H9 (cell line): ENCODE measurements at regions not wholly inside any gene's neighbourhood (a gene's known extent, or its start where the extent isn't known, plus 50 kb on each side); places are given as distances from the start of the nearest gene placed in this dataset.

ENCODE experiments used
- DNase-seq: peaks from one replicate; pipeline ENCODE4 v3.0.0-alpha.2; 2017
- H2AFZ ChIP-seq: one replicate; pipeline ENCODE4 v1.6.1; 2013; ENCODE audit warnings: mild to moderate bottlenecking, low read length, control low read depth, moderate library complexity
- H2AK5ac ChIP-seq: 2 replicates; pipeline ENCODE4 v1.6.1; 2013; ENCODE audit warnings: low read length, control low read depth, mixed read lengths; ENCODE audit not compliant: insufficient read length
- H2BK120ac ChIP-seq: one replicate; pipeline ENCODE4 v1.6.1; 2013; ENCODE audit warnings: low read depth, mild to moderate bottlenecking, low read length, control low read depth, inconsistent platforms; ENCODE audit not compliant: poor library complexity, severe bottlenecking
- H2BK12ac ChIP-seq: 2 replicates; pipeline ENCODE4 v1.6.1; 2013; ENCODE audit warnings: low read length, control low read depth, mixed read lengths, low read depth; ENCODE audit not compliant: insufficient read length
- H2BK15ac ChIP-seq: 2 replicates; pipeline ENCODE4 v1.6.1; 2013; ENCODE audit warnings: low read depth, low read length, control low read depth
- H2BK20ac ChIP-seq: one replicate; pipeline ENCODE4 v1.6.1; 2013; ENCODE audit warnings: low read depth, mild to moderate bottlenecking, low read length, control low read depth, inconsistent platforms; ENCODE audit not compliant: poor library complexity, severe bottlenecking
- H2BK5ac ChIP-seq: 2 replicates; pipeline ENCODE4 v1.6.1; 2013; ENCODE audit warnings: low read length, control low read depth, mixed read lengths; ENCODE audit not compliant: insufficient read length
- H3K14ac ChIP-seq: 2 replicates; pipeline ENCODE4 v1.6.1; 2013; ENCODE audit warnings: low read length, control low read depth; ENCODE audit not compliant: insufficient read depth
- H3K18ac ChIP-seq: 2 replicates; pipeline ENCODE4 v1.6.1; 2013; ENCODE audit warnings: low read depth, mild to moderate bottlenecking, mixed read lengths, low read length, control low read depth; ENCODE audit not compliant: insufficient read length
- H3K23ac ChIP-seq: 2 replicates; pipeline ENCODE4 v1.6.1; 2013; ENCODE audit warnings: low read length, control low read depth, mixed read lengths, low read depth; ENCODE audit not compliant: insufficient read length
- H3K23me2 ChIP-seq: 2 replicates; pipeline ENCODE4 v1.6.1; 2013; ENCODE audit warnings: low read depth, mild to moderate bottlenecking, mixed read lengths, low read length, control low read depth; ENCODE audit not compliant: insufficient read length, poor library complexity, severe bottlenecking
- H3K27ac ChIP-seq: 2 replicates; pipeline ENCODE4 v1.5.1; 2013; ENCODE audit warnings: low read length, control low read depth, mixed read lengths, low read depth; ENCODE audit not compliant: insufficient read length
- H3K27me3 ChIP-seq: 2 replicates; pipeline ENCODE4 v1.6.1; 2013; ENCODE audit warnings: low read length, control low read depth, inconsistent platforms; ENCODE audit not compliant: insufficient read depth
- H3K4ac ChIP-seq: 2 replicates; pipeline ENCODE4 v1.6.1; 2013; ENCODE audit warnings: low read depth, mild to moderate bottlenecking, control low read depth, inconsistent platforms, low read length, moderate library complexity
- H3K4me1 ChIP-seq: 2 replicates; pipeline ENCODE4 v1.6.1; 2013; ENCODE audit warnings: low read length, control low read depth, inconsistent platforms; ENCODE audit not compliant: insufficient read depth
- H3K4me2 ChIP-seq: 2 replicates; pipeline ENCODE4 v1.6.1; 2013; ENCODE audit warnings: low read length, control low read depth, mixed read lengths; ENCODE audit not compliant: insufficient read length, insufficient read depth
- H3K56ac ChIP-seq: 2 replicates; pipeline ENCODE4 v1.6.1; 2013; ENCODE audit warnings: low read depth, mild to moderate bottlenecking, mixed read lengths, low read length, control low read depth; ENCODE audit not compliant: insufficient read length
- H3K79me1 ChIP-seq: 2 replicates; pipeline ENCODE4 v1.6.1; 2013; ENCODE audit warnings: low read depth, mild to moderate bottlenecking, moderate library complexity, low read length, control low read depth, inconsistent platforms; ENCODE audit not compliant: insufficient read depth, poor library complexity, severe bottlenecking
- H3K79me2 ChIP-seq: 2 replicates; pipeline ENCODE4 v1.6.1; 2013; ENCODE audit warnings: low read length, control low read depth, inconsistent platforms; ENCODE audit not compliant: insufficient read depth
- H3K9ac ChIP-seq: 2 replicates; pipeline ENCODE4 v1.6.1; 2013; ENCODE audit warnings: low read length, control low read depth, mixed read lengths; ENCODE audit not compliant: insufficient read length; ENCODE audit errors: extremely low read depth
- H3K9me3 ChIP-seq: one replicate; pipeline ENCODE4 v1.6.1; 2013; ENCODE audit warnings: low read depth, low read length, inconsistent platforms; ENCODE audit not compliant: control insufficient read depth
- H3T11ph ChIP-seq: one replicate; pipeline ENCODE4 v1.6.1; 2013; ENCODE audit warnings: mild to moderate bottlenecking, low read length, control low read depth, inconsistent platforms
- H4K20me1 ChIP-seq: one replicate; pipeline ENCODE4 v1.6.1; 2013; ENCODE audit not compliant: control insufficient read depth, insufficient read length, insufficient read depth
- H4K5ac ChIP-seq: 2 replicates; pipeline ENCODE4 v1.6.1; 2013; ENCODE audit warnings: low read depth, mild to moderate bottlenecking, mixed read lengths, low read length, control low read depth; ENCODE audit not compliant: insufficient read length
- H4K8ac ChIP-seq: replicated peaks from 2 replicates; pipeline ENCODE4 v1.6.1; 2013; ENCODE audit warnings: low read length, control low read depth, mixed read lengths, low read depth; ENCODE audit not compliant: insufficient read length
- H4K91ac ChIP-seq: 2 replicates; pipeline ENCODE4 v1.6.1; 2013; ENCODE audit warnings: low read depth, mild to moderate bottlenecking, moderate library complexity, mixed read lengths, low read length, control low read depth; ENCODE audit not compliant: insufficient read length
- H3K27ac Mint-ChIP-seq, 3 experiments: 2 replicates in 2 of 3; 3 replicates in 1 of 3; pipeline ENCODE4 v1.8.0; 2020 to 2021; ENCODE audit warnings: mixed read lengths in 3 of 3, mild to moderate bottlenecking in 1 of 3, moderate library complexity in 1 of 3
- H3K27me3 Mint-ChIP-seq: 2 replicates; pipeline ENCODE4 v1.8.0; 2021; ENCODE audit warnings: low read depth, mild to moderate bottlenecking, moderate library complexity, mixed read lengths
- H3K36me3 Mint-ChIP-seq, 3 experiments: 2 replicates in 2 of 3; 3 replicates in 1 of 3; pipeline ENCODE4 v1.8.0; 2020 to 2021; ENCODE audit warnings: low read depth in 3 of 3, mixed read lengths in 3 of 3; ENCODE audit not compliant: insufficient read depth in 1 of 3
- H3K4me1 Mint-ChIP-seq, 2 experiments: 2 replicates each; pipeline ENCODE4 v1.8.0; 2020; ENCODE audit warnings: mixed read lengths in 2 of 2
- H3K4me3 Mint-ChIP-seq, 2 experiments: 2 replicates in 1 of 2; 3 replicates in 1 of 2; pipeline ENCODE4 v1.8.0; 2020 to 2021; ENCODE audit warnings: mild to moderate bottlenecking in 2 of 2, mixed read lengths in 2 of 2, moderate library complexity in 1 of 2
- H3K9me3 Mint-ChIP-seq, 2 experiments: 2 replicates in 1 of 2; 3 replicates in 1 of 2; pipeline ENCODE4 v1.8.0; 2020; ENCODE audit warnings: mild to moderate bottlenecking in 2 of 2, mixed read lengths in 2 of 2, moderate library complexity in 1 of 2
- CTCF ChIP-seq: fragments of 200-600 bp; sonication (generic); conservative IDR thresholded peaks from 3 replicates; pipeline ENCODE4 v1.8.0; 2021; ENCODE audit warnings: antibody characterized with exemption, mild to moderate bottlenecking
- WGBS: extraction: QIAGEN DNeasy Blood & Tissue Kit; methylation state at CpG from one replicate; pipeline ENCODE4 v1.1.7; 2013; ENCODE audit warnings: missing lambda C conversion rate, low lambda C conversion rate, mixed read lengths; ENCODE audit not compliant: insufficient read length; ENCODE audit errors: extremely low coverage; 5-methylcytosine and 5-hydroxymethylcytosine counted together

- no peaks in the 10 kb centered on the region for H3K27me3 Mint-ChIP-seq
These were observed 383.5 kb downstream of the KLHL4 start for GRCh38 chrX:87901060-87901459.

More at GRCh38 chrX:87901060-87901459, 383.5 kb downstream of the KLHL4 start:
- no peak overlapping the region for H2AFZ ChIP-seq
- H3K18ac ChIP-seq: no peak overlapping the region
- no peak overlapping the region for H3K27ac ChIP-seq
- no CpG with 5 or more reads among the region's 3 CpGs for WGBS
- H3K9me3 ChIP-seq: no peaks in the 10 kb centered on the region
- no peak overlapping the region for H2BK5ac ChIP-seq
- no peak overlapping the region for H2BK120ac ChIP-seq
- no peak overlapping the region for H2BK12ac ChIP-seq
- peaks cover 3 to 9% (median 6%) of the 10 kb centered on the region in 3 experiments for H3K36me3 Mint-ChIP-seq
- H3K4me3 Mint-ChIP-seq: no peak overlapping the region
- no peak overlapping the region for H3K56ac ChIP-seq
- H3K79me1 ChIP-seq: no peaks in the 10 kb centered on the region
- no peak overlapping the region for H3K23ac ChIP-seq
- DNase-seq: no peak
- H3K27me3 ChIP-seq: no peaks in the 10 kb centered on the region
- H3K14ac ChIP-seq: no peak overlapping the region
- H3K23me2 ChIP-seq: no peaks in the 10 kb centered on the region
- no peak overlapping the region for H3K27ac Mint-ChIP-seq
- no peak overlapping the region for H2AK5ac ChIP-seq
- H4K91ac ChIP-seq: no peak overlapping the region
- H3K4me1 Mint-ChIP-seq: peaks cover 19 to 23% of the 10 kb centered on the region in 2 experiments
- H3K9me3 Mint-ChIP-seq: peaks cover 0 to 4% of the 10 kb centered on the region in 2 experiments; a peak in 3 of 5 replicates
- no peak overlapping the region for H3T11ph ChIP-seq
- H3K4me2 ChIP-seq: no peak overlapping the region
- H4K20me1 ChIP-seq: no peaks in the 10 kb centered on the region
- no peak overlapping the region for H3K4ac ChIP-seq
- H4K5ac ChIP-seq: no peak overlapping the region
- H2BK15ac ChIP-seq: no peak overlapping the region
- H4K8ac ChIP-seq: no peak overlapping the region
- H3K79me2 ChIP-seq: no peaks in the 10 kb centered on the region
- H3K9ac ChIP-seq: no peak overlapping the region
- no peak overlapping the region for H2BK20ac ChIP-seq
- TF ChIP-seq CTCF: no peak
- peaks cover 7% of the 10 kb centered on the region; the same call in 1 of the 2 replicates for H3K4me1 ChIP-seq
